CD4-positive, alpha-beta T cell (primary cell): ENCODE measurements at regions not wholly inside any gene's neighbourhood (a gene's known extent, or its start where the extent isn't known, plus 50 kb on each side); places are given as distances from the start of the nearest gene placed in this dataset.

Source experiments
- ATAC-seq: fragments of 200-7000 bp; cut with Tn5 transposase; one replicate; pipeline ENCODE4 v1.10.0; 2022; ENCODE audit warnings: mild to moderate bottlenecking; ENCODE audit not compliant: poor library complexity
- CTCF ChIA-PET: fragments of 350-600 bp; sonication (Branson Sonifier 250); formaldehyde crosslinking; loops from one replicate; lab custom pipeline; 2021; ENCODE audit warnings: antibody characterized with exemption, inconsistent platforms; lab: Charles Lee
- POLR2A ChIA-PET: fragments of 350-600 bp; sonication (Branson Sonifier 250); formaldehyde crosslinking; loops from one replicate; lab custom pipeline; 2021; ENCODE audit warnings: antibody characterized with exemption, inconsistent platforms; lab: Charles Lee
- DNase-seq, 14 experiments: peaks; one replicate each; pipeline ENCODE4 v3.0.0-alpha.2; 2013 to 2020; ENCODE audit warnings: mixed read lengths in 2 of 14
- H3K27ac ChIP-seq, 2 donors: one replicate each; pipeline versions ENCODE4 v1.5.1 to v1.7.0; 2013; ENCODE audit warnings: low read length in 2 of 2, low read depth in 1 of 2, mild to moderate bottlenecking in 1 of 2
- H3K27me3 ChIP-seq, 2 experiments: 1 replicate in 1 of 2; 2 replicates in 1 of 2; pipeline versions ENCODE4 v1.6.1 to v1.7.0; 2013; ENCODE audit warnings: low read length in 2 of 2, control low read depth in 1 of 2, mild to moderate bottlenecking in 1 of 2, moderate library complexity in 1 of 2; ENCODE audit not compliant: insufficient read depth in 2 of 2, control insufficient read depth in 1 of 2
- H3K36me3 ChIP-seq: one replicate; pipeline ENCODE4 v1.6.1; 2013; ENCODE audit warnings: low read length, control low read depth; ENCODE audit not compliant: insufficient read depth
- H3K4me1 ChIP-seq: one replicate; pipeline ENCODE4 v1.6.1; 2013; ENCODE audit warnings: low read length, control low read depth; ENCODE audit not compliant: insufficient read depth
- H3K4me3 ChIP-seq: one replicate; pipeline ENCODE4 v1.5.1; 2013; ENCODE audit warnings: mild to moderate bottlenecking, low read length, moderate library complexity
- H3K9me3 ChIP-seq, 2 experiments: 1 replicate in 1 of 2; 2 replicates in 1 of 2; pipeline versions ENCODE4 v1.6.1 to v1.7.0; 2013; ENCODE audit warnings: low read length in 2 of 2, mild to moderate bottlenecking in 2 of 2, control low read depth in 1 of 2, moderate library complexity in 1 of 2; ENCODE audit not compliant: control insufficient read depth in 1 of 2, insufficient read depth in 1 of 2
- H3K27ac Mint-ChIP-seq: one replicate; pipeline ENCODE4 v1.8.0; 2020; ENCODE audit warnings: mixed read lengths
- H3K27me3 Mint-ChIP-seq: one replicate; pipeline ENCODE4 v1.8.0; 2021; ENCODE audit warnings: mixed read lengths
- H3K36me3 Mint-ChIP-seq: one replicate; pipeline ENCODE4 v1.8.0; 2021; ENCODE audit warnings: low read depth, mixed read lengths
- H3K4me1 Mint-ChIP-seq: one replicate; pipeline ENCODE4 v1.8.0; 2021; ENCODE audit warnings: low read depth, mixed read lengths
- H3K4me3 Mint-ChIP-seq: one replicate; pipeline ENCODE4 v1.8.0; 2020; ENCODE audit warnings: mild to moderate bottlenecking, mixed read lengths
- H3K9me3 Mint-ChIP-seq: one replicate; pipeline ENCODE4 v1.8.0; 2020; ENCODE audit warnings: mixed read lengths
- intact Hi-C, 2 experiments: fragments of 100-400 bp; cut with DNase I in 1 of 2; cut with micrococcal nuclease in 1 of 2; formaldehyde crosslinking; loops; one replicate each; pipeline versions ENCODE4 v1.15.1 to v1.9.0; 2023 to 2025; cut with DNase I, micrococcal nuclease
- TF ChIP-seq, protein P1 (sequence below): fragments of 200-600 bp; IDR thresholded peaks from one replicate; pipeline ENCODE4 v1.8.0; 2022; ENCODE audit warnings: antibody characterized with exemption, mild to moderate bottlenecking

DNA sequence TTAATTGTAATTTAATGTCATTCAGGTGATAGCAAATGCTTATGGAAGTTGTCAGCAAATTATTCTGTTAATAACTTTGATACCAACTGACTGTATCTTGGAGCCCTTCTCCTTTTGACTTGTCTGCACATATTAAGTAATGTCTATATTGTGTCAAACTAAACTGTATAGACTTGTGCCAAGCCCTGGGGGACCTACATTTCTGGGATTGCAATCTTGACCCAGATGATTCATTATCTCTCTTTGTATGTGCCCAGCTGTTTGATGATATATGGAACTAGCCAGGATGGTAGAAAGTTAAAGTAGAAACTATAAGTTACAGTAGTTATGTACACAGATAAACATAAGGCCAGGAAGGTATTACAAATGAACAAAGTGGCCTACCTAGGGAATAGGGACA lies 402.8 kb upstream of the RARB start:
- DNase-seq, result no peak

DNA sequence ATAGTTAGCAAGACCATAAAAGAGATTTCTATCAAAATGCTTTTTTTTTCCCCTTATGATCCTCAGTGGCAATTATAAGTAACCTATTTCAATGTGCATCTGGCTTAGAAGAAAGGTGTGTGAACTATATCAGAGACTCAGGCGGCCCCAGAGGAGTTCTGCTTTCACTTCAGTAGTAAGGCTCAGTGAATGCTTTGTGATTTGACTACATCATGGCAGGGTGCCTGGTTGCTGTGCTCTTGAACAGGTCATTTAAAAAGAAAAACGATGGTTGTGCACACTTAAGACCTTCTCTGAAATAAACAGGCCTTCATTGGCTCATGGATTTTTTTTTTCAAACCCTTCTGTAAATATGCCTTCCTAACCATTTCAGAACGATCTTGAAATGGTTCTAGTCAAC lies 400.4 kb upstream of the RARB start:
- ChIA-PET CTCF (no interaction called here), POLR2A (no interaction called here)
- Histone ChIP-seq H3K36me3 (no peaks in the 10 kb centered on the region), H3K4me3 (no peak overlapping the region), H3K27me3 (no peaks in the 10 kb centered on the region), H3K4me1 (no peaks in the 10 kb centered on the region), H3K9me3 (no peaks in the 10 kb centered on the region), H3K27ac (no peak overlapping the region)
- no peaks in the 10 kb centered on the region for H3K36me3 Mint-ChIP-seq
- H3K9me3 Mint-ChIP-seq, result no peaks in the 10 kb centered on the region
- intact Hi-C loops, result no loop called here
- DNase-seq (no peak), ATAC-seq (no peak)
- H3K4me1 Mint-ChIP-seq, result no peaks in the 10 kb centered on the region
- TF ChIP-seq, protein P1, sequence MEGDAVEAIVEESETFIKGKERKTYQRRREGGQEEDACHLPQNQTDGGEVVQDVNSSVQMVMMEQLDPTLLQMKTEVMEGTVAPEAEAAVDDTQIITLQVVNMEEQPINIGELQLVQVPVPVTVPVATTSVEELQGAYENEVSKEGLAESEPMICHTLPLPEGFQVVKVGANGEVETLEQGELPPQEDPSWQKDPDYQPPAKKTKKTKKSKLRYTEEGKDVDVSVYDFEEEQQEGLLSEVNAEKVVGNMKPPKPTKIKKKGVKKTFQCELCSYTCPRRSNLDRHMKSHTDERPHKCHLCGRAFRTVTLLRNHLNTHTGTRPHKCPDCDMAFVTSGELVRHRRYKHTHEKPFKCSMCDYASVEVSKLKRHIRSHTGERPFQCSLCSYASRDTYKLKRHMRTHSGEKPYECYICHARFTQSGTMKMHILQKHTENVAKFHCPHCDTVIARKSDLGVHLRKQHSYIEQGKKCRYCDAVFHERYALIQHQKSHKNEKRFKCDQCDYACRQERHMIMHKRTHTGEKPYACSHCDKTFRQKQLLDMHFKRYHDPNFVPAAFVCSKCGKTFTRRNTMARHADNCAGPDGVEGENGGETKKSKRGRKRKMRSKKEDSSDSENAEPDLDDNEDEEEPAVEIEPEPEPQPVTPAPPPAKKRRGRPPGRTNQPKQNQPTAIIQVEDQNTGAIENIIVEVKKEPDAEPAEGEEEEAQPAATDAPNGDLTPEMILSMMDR, result no peak
- H3K27me3 Mint-ChIP-seq, result no peaks in the 10 kb centered on the region
- H3K4me3 Mint-ChIP-seq, result no peak overlapping the region
- no peak overlapping the region for H3K27ac Mint-ChIP-seq

More for the DNA sequence above, 402.8 kb upstream of the RARB start:
- ATAC-seq, result no peak
- H3K4me1 Mint-ChIP-seq, result no peaks in the 10 kb centered on the region
- Histone ChIP-seq H3K36me3 (no peaks in the 10 kb centered on the region), H3K27ac (no peak overlapping the region), H3K4me1 (no peaks in the 10 kb centered on the region), H3K9me3 (peaks cover 0 to 3% of the 10 kb centered on the region in 2 experiments), H3K27me3 (no peaks in the 10 kb centered on the region), H3K4me3 (no peak overlapping the region)
- TF ChIP-seq, protein P1, result no peak
- no peak overlapping the region for H3K27ac Mint-ChIP-seq
- POLR2A ChIA-PET, result interaction anchor here (0.6 kb wide), 1 partner anchor 546 kb away, joined by 3 read pairs; no protein-coding TSS in a partner anchor
- H3K27me3 Mint-ChIP-seq, result no peaks in the 10 kb centered on the region
- no peaks in the 10 kb centered on the region for H3K36me3 Mint-ChIP-seq
- no peaks in the 10 kb centered on the region for H3K9me3 Mint-ChIP-seq
- CTCF ChIA-PET, result no interaction called here
- H3K4me3 Mint-ChIP-seq, result no peak overlapping the region
- intact Hi-C loops, result no loop called here

- Histone ChIP-seq H3K9me3 (no peaks in the 10 kb centered on the region), H3K36me3 (no peaks in the 10 kb centered on the region), H3K27ac (no peak overlapping the region), H3K27me3 (no peaks in the 10 kb centered on the region), H3K4me3 (no peak overlapping the region), H3K4me1 (no peaks in the 10 kb centered on the region)
- ATAC-seq (no peak), DNase-seq (no peak)
- Mint-ChIP-seq H3K9me3 (no peaks in the 10 kb centered on the region), H3K4me1 (no peaks in the 10 kb centered on the region), H3K27ac (no peak overlapping the region), H3K4me3 (no peak overlapping the region), H3K36me3 (no peaks in the 10 kb centered on the region), H3K27me3 (no peaks in the 10 kb centered on the region)
- CTCF ChIA-PET, result no interaction called here
- POLR2A ChIA-PET, result no interaction called here
- TF ChIP-seq, protein P1, result no peak
- intact Hi-C loops, result no loop called here
Observed at GRCh38 chr3:25029820-25030219, 398.2 kb upstream of the RARB start.
